Choroid plexus epithelial cell (primary cell): ENCODE measurements at regions not wholly inside any gene's neighbourhood (a gene's known extent, or its start where the extent isn't known, plus 50 kb on each side); places are given as distances from the start of the nearest gene placed in this dataset.

Experiments
- DNase-seq: peaks from one replicate; pipeline ENCODE4 v3.0.0-alpha.2; 2010; ENCODE audit warnings: low read depth
- H3K4me3 ChIP-seq: 2 replicates; pipeline ENCODE4 v1.5.1; 2011; ENCODE audit warnings: low read depth, mild to moderate bottlenecking, control low read depth, low read length, moderate library complexity
- CTCF ChIP-seq: conservative IDR thresholded peaks from 2 replicates; pipeline ENCODE4 v1.5.1; 2011; ENCODE audit warnings: low read depth, mild to moderate bottlenecking, control low read depth, inconsistent platforms, low read length, moderate library complexity

GRCh38 chr2:17058772-17059402 is 393.3 kb upstream of the CYRIA start:
- peak; percentile 48 for DNase-seq
- TF ChIP-seq CTCF = no peak
- no peak overlapping the region for H3K4me3 ChIP-seq

GRCh38 chr2:17057109-17058017 is 391.7 kb upstream of the CYRIA start:
- H3K4me3 ChIP-seq = no peak overlapping the region
- no peak for TF ChIP-seq CTCF
- DNase-seq = no peak

DNA sequence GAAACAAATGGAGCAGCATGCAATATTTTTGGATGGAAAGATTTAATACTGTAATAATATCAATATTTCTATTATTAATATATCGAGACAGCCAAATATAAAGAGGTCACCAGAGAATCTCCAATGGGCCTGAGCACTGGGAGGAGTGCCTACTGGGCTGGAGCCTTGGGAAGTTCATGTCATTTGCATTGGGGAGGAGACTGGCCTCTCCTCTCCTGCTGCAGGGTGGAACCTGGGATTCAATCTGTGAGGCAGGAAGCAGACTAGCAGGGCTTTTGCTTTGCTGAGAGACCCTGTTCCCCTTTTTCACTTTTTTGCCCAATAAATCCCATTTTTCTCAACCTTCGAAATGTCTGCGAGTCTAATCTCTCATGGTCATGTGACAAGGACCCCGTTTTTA is 390.6 kb upstream of the CYRIA start:
- no peak overlapping the region for H3K4me3 ChIP-seq
- no peak for DNase-seq
- no peak for TF ChIP-seq CTCF

DNA sequence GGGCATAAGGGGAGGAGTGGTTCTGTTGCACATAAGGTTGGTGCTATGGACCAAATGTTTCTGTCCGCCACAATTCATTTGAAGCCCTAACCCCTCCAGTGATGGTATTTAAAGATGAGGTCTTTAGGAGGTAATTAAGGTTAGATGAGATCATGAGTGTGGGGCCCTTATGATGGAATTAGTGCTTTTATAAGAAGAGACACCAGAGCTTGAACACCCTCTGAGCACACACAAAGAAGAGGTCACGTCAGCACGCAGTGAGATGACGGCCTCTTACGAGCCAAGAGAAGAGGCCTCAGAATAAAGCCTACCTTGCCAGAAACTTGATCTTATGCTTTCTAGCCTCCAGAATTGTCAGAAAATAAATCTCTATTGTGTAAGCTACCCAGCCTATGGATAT is 386.4 kb upstream of the CYRIA start:
- TF ChIP-seq CTCF = no peak
- H3K4me3 ChIP-seq = no peak overlapping the region
- DNase-seq = no peak

GRCh38 chr2:17051538-17051937 is 385.9 kb upstream of the CYRIA start:
- DNase-seq = peak; percentile 18
- no peak for TF ChIP-seq CTCF
- H3K4me3 ChIP-seq = no peak overlapping the region

- DNase-seq = peak; percentile 56
- no peak overlapping the region for H3K4me3 ChIP-seq
- TF ChIP-seq CTCF = no peak
Observed at GRCh38 chr2:17043173-17043572, 377.5 kb upstream of the CYRIA start.
